ENCODE measurements at regions not wholly inside any gene's neighbourhood (a gene's known extent, or its start where the extent isn't known, plus 50 kb on each side); places are given as distances from the start of the nearest gene placed in this dataset.
"Not testable (repeated sequence)": the region's sequence is repeated elsewhere in the genome, so short reads cannot be mapped to it uniquely, and the experiment has no call there.

DNA sequence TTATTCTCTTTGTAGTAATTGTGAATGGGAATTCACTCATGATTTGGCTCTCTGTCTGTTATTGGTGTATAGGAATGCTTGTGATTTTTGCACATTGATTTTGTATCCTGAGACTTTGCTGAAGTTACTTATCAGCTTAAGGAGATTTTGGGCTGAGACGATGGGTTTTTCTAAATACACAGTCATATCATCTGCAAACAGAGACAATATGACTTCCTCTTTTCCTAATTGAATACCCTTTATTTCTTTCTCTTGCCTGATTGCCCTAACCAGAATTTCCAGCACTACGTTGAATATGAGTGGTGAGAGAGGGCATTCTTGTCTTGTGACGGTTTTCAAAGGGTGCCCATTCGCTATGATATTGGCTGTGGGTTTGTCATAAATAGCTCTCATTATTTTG, 209.8 kb upstream of the NEBL start:
- TF ChIP-seq, protein P1, sequence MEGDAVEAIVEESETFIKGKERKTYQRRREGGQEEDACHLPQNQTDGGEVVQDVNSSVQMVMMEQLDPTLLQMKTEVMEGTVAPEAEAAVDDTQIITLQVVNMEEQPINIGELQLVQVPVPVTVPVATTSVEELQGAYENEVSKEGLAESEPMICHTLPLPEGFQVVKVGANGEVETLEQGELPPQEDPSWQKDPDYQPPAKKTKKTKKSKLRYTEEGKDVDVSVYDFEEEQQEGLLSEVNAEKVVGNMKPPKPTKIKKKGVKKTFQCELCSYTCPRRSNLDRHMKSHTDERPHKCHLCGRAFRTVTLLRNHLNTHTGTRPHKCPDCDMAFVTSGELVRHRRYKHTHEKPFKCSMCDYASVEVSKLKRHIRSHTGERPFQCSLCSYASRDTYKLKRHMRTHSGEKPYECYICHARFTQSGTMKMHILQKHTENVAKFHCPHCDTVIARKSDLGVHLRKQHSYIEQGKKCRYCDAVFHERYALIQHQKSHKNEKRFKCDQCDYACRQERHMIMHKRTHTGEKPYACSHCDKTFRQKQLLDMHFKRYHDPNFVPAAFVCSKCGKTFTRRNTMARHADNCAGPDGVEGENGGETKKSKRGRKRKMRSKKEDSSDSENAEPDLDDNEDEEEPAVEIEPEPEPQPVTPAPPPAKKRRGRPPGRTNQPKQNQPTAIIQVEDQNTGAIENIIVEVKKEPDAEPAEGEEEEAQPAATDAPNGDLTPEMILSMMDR (IDR thresholded peaks at IDR 0.05; ENCODE audit: low read depth, low read length) = not testable (repeated sequence)
- not testable (repeated sequence) for TF ChIP-seq EZH2phosphoT487 (IDR thresholded peaks at IDR 0.05; ENCODE audit: low read depth)

All from OCI-LY3 (cell line).